Stimulated activated naive CD8-positive, alpha-beta T cell treated with anti-CD3 and anti-CD28 coated beads, Interleukin-15, Interleukin-2, amounts not matched to agents 100 U/mL and 50 U/mL, for 24 hours (primary cell): ENCODE measurements at regions not wholly inside any gene's neighbourhood (a gene's known extent, or its start where the extent isn't known, plus 50 kb on each side); places are given as distances from the start of the nearest gene placed in this dataset.
"Not testable (repeated sequence)": the region's sequence is repeated elsewhere in the genome, so short reads cannot be mapped to it uniquely, and the experiment has no call there.

Source experiments
- ATAC-seq: fragments of 150-1000 bp; cut with Tn5 transposase; one replicate; pipeline ENCODE4 v1.10.0; 2021
- DNase-seq: peaks from one replicate; pipeline ENCODE4 v3.0.0; 2021

DNA sequence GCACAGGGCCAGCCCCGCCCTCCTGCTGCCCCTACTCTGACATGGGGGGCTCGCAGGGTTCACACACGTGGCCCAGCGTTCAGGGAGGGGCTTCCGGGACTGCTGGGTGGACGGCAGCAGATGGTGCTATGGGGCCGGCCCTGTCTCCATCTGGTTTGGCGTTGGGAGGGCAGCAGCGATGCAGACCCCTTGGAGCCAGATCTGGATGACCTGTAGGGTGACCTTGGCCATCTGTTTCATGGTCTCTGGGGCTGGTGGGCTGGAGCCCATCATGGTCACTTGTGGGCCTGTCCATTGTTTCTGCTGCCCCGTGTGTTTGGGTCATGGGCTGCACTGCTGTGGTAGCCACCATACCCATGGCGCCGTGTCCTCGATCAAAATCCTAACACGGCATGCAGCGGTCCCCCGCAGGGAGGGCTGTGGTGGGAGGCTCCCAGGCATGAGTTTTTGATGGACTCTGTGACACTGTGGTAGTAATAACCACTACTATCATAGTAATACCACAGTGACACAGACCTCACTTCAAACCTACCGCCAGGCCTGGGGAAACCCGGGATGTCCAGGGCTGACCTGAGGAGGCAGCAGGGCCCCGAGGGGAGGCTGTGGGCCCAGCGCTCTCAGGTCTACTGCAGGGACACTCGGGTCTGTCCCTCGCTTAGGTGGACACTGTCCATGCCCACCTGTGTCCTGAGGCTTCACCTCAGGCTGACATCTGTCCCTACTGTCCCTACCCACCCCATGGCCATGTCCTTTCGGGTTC lies 359.4 kb downstream of the TMEM121 start:
- no peak for ATAC-seq
- DNase-seq = no peak

DNA sequence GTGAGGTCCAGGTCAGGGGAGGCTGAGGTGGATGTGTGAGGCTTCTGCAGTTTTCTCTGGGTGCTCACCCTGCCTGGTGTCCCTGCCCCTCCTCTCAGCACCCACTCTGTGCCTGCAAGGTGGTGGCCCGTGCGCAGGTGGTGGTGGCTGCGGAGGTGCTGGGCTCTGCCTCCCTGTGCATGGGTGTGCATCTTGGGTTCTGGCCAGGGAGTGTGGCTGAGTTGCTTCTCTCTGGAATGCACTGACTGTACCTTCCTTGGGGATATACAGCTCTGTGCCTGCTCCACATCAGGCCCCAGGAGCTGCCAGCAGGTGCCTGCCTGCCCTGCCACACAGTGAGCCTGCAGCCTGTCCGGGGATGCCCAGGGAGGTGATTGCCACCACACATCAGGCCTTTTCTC lies 360.4 kb downstream of the TMEM121 start:
- ATAC-seq, DNase-seq: not testable (repeated sequence)

DNA sequence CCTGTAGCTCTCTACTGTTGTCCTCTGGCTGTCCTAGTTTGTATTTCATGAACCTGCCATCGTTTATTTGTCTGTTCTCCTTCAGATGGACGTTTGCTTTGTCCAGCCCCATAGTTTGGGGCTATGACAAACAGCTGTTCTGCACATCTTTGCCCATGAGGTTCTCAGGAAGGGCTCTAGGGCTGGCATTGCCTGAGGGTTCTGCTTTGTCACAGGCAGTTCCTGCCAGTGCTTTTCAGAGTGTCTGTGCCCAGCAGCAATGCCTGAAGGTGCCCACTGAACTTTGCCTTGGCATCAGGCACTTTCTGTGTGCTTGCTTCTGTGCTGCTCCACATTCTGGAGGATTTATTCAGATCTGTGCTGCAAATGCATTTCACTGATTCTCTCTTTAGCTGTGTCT lies 361.3 kb downstream of the TMEM121 start:
- DNase-seq (no peak), ATAC-seq (no peak)

DNA sequence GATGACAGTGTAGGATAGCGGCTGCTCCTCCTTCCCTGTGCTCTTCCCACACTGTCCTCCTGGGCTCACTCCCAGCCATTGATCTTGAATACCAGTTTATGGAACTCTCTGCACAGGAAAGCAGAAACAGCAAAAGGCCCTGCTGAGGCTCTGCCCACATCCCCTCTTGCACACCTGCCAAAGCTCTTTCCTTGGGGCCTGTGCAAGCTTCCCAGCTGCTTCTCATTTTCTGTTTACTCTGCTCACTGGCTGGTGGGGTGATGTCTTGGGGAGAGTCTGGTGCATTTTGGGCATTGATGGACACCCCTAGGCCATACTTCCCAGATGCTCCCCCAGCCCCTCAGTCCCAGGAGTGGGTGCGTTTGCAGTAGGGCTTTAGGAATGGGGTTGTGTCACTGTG lies 361.8 kb downstream of the TMEM121 start:
- no peak for DNase-seq
- ATAC-seq = no peak

DNA sequence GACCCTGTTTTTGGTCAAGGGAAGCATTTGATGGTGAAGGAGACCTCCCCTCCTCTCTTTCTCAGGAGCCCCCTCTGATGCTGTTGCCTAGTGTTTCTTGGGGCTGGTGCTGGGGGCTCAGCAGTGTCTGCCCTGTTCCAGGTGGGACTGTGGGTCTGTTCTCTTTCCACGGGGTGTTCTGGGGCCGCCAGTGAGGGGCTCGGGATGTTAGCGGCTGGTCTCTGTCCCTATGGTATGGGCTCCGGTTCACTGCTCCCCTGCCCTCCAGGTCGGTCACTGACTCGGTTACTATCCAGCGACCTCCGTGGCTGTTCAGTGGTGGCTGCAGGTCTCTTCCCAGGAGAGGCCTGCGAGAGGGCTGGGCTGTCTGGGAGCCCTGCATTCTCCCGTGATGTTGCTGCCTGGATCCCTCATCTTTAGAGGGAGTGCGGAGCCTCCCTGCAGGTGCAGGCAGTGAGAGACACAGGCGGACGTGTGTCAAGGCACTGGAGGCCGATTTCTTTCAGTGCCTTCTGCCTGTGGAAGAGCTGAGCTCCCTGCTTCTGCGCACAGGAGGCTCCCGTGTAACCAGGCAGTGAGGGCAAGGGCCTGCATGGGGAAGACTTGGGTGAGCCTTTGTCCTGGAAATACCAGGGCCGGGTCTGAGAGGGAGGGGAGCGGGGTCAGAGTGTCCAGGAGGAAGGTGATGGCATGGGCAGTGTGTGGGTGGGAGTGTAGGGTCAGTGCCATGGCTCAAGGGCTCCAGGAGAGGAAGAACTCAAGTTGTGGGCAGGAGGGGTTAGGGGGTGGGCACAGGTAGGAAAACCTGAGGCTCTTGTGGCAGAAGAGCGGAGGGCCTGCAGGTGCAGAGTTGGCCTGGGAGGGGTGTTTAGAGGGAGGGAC lies 362.6 kb downstream of the TMEM121 start:
- no peak for ATAC-seq
- DNase-seq = no peak

DNA sequence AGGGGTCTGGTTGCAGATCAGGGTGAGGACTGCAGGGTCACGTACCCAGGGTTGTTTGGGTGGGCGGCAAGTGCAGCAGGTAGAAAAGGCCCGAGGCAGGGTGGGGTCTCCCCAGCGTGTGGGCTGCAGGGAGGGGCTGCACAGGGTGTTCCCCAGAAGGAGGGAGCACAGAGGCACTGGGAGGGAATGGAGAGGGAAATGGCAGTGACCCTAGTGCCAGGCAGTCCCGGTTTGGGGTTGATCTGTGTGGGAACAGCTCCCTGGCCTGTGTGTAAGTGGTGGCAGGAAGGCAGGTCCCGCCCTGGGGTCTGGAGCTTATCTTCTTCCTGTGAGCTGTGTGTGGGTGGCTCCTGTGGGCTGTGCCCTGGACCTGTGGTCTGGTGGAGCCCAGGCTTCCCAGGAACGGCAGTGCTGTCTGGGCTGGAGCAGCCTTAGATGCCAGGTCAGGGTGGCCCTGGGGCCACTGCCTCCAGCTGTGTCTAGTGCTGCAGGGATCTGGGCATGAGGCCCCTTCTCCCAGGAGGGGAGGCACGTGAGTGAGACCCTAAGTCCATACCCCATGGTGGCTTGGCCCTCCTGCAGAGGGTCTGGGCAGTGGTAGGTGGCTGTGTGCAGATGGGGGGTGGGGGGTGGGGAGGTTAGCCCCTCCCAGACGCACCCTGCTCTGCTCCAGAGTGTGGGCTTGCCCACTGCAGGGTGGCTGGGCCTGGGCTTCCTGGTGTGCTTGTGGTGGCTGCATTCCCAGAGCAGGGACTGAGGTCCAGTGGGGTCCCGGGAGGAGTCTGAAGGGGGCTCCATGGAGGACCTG lies 363.5 kb downstream of the TMEM121 start:
- DNase-seq = no peak
- ATAC-seq = no peak

DNA sequence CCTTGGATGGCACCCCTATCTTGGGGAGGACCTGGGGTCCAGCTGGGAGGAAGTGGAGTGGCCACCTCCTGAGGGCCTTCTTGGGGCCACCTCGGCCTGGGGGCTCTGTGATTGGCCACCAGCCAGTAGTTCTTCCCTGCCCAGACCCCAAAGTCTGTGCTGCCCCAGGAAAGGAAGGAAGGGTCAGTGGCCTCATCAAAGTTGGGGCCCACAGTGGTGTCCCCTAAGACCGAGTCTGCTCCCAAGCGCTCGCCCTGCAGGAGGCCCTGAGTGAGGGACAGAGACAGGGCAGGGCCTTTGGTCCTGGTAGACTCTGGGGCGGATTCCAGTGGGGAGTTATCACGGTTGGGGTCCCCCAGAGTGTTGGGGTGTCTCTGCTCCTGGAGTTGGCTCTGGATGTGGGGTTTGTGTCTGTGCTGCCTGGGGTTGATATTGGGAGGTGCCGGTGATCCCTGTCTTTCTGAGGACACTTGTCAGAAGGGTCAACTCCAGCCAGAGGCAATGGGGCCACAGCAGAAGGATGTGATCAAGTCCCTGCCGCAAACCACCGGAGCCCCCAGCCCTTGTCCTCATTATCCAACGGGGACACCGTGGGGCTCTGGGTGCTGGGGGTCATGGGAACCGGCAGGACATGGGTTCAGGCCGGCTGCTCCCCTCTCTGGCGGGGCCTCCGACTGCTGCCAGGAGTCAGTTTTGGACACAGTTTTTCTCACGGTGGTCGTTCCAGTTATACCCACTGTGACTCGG lies 364.3 kb downstream of the TMEM121 start:
- DNase-seq (no peak), ATAC-seq (no peak)

DNA sequence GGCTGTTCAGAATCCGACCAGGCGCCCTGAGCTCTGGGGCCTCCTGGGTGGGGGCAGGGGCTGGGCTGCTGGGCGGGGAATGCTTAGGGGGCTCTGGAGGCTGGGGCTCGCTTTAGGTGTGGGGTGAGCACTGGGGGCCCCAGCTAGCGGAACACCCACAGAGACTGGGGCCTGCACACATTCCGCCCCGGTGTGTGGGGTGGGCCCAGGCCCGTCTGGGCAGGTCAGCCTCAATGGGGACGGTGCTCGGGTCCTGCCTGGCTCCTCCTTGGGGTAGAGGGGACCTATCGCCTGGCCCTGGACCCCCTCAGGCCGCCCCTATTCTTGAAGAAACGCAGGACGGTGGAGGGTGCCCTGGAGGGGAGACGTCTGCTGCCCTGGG lies 364.8 kb downstream of the TMEM121 start:
- no peak for ATAC-seq
- no peak for DNase-seq

DNA sequence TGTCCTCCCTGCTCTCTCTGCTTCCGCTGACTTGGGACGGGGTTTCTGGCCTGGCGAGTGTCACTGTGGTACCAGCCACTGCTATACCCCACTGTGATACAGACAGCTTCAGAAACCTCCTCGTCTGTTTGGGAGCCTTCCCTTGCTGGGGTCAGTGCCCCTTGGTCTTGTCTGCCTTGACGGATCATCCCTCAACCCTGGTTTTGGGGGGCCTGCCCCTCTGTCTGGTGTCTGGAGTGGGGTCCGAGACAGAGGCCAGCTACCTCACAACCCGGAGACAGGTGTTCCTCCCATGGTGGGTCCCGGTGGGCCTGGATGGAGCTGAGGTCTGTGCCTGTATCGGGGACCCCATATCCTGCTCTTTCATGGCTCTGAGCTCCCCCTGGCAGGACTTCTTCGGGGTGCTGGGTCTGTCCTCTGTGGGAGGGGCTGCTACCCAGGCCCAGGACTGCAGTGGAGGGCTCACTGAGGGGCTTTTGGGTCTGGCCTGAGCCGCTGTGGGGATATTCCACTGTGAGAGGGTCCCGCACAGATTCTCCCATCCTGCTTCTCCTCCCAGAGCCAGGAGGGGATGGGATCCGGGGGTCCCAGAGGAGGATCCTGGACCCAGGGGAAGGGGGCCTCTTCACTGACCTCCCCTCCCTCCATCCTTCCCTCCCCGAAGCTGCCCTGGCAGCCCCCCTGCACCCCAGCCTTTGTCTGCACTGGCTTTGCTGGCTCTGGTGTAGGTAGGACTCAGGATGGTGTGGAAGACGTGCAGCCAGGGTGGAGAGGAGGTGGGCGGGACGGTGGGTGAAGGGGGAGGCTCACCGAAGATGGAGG lies 365.5 kb downstream of the TMEM121 start:
- ATAC-seq (no peak), DNase-seq (no peak)

DNA sequence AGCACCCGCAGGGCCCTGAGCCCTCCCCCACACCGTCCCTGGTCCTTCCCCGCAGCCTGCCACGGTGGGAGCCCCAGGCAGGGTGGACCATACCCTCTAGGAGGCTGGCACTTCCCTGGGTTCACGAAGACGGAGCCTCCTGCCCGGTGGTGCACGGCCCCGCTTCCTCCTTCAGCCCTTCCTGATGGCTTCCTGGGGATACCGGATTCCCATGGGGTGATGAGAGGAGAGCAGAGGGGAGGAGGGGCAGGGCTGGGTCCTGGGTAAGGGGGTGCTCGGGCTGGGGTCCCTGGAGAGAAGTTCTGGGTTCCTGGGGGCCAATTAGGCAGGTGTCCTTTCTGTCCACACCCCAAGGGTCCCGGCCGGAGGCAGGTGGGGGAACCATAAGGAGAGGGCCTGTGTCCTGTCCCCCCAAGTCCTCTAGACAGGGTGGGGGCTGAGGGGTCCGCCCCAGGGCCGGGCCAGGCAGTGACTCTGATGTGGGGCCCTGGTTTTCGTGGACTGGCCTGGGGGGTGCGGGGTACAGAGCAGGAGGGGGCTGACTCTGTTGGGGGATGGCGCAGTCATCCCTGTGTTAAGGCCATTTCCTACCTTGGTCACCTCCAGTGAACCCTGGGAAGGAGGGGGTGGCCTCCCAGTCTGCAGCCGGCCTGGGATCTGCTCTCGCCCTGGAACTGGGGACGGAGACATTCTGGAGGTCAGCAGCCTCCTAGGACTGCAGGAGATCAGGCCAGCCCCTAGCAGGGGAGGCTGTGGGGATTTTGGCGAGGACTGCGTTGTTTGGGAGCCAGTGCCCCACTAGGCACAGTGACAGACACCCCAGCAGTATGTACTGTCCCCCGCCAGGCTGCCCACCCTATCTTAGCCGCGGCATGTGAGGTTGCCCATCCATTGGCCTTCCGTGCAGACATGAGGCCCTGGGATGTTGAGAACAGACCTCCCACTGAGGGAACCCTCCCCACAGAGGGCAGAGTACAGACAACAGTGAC lies 366.4 kb downstream of the TMEM121 start:
- ATAC-seq, DNase-seq: not testable (repeated sequence)

DNA sequence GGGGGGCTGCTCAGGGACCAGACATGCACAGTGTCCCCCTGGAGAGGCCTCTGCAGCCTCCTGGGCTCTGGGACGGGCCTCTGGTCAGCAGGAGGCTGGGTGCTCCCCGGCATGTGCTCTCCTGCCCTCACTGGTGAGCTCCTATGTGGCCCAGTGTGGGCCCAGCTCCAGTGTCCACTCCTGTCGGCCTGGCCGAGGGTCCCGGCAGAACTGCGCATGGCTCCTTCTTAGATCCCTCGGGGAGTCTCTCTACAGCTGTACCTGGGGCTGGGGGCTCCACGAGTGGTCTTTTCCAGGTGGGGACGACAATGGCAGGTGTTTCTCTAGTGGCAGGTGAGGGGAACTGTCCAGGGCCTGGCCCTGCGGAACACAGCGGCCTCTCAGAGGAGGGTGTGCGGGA lies 367.3 kb downstream of the TMEM121 start:
- ATAC-seq, DNase-seq: not testable (repeated sequence)

DNA sequence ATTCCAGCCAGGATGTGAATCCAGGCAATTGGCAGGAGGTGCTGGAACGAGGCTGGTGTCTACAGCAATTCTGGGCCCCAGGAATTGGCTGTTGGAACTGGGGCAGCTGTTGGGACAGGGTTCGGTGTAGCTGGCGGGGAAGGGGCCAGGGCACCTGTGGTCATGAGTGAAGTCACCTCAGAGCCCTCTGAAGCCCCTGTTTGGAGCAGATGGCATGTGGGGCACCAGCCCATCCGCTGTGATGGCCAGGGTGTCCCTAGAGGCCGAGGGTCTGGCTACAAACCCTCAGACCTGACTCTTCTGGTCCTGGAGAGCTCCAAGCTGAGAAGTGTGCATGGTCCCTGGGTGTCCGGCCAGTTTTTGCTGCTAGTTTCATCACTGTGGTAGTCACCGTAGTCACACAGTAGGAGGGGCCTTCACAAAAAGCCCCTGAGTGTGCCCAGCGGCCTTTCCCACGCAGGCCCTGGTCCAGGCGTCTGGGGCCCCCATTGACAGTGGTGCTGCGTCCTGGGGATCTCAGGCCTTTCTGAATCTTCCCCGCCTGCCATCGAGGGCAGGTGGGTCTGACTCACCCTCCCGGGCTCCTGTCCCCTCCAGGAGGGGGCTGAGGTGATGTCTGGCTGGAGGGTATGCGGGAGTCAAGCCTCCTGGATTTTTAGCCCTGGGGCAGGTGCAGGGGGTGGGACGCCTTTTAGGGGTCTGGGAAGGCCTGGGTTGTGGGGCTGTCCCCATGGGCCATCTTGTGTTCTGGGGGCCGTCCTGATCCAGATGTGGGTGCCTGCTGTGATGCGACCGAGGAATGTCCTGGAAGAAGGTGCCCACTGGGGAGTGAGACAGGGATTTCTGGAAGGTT lies 368.0 kb downstream of the TMEM121 start:
- ATAC-seq (no peak), DNase-seq (no peak)

DNA sequence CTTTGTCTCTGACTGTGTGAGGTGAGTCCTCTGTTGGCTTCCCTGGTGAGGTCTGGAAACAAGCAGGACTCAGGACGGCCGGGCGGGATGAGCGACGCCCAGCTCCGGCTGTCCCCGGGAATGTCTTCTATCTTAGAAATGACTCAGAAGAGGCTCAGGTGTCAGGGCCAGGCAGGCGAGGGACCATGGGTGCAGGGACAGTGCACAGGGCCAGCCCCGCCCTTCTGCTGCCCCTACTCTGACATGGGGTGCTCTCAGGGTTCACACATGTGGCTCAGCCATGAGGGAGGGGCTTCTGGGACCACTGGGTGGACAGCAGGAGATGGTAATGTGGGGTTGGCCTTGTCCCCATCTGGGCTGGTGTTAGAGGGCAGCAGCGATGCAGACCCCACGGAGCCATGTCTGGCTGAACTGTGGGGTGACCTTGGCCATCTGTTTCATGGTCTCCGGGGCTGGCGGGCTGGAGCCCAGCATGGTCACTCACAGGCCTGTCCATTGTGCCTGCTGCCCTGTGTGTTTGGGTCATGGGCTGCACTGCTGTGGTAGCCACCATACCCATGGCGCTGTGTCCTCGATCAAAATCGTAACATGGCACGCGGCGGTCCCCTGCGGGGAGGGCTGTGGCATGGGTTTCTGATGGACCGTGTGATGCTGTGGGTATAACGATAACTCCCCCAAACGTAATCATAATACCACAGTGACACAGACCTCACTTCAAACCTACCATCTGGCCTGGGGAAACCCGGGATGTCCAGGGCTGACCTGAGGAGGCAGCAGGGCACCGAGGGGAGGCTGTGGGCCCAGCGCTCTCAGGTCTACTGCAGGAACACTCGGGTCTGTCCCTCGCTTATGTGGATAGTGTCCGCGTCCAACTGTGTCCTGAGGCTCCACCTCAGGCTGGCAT lies 368.8 kb downstream of the TMEM121 start:
- ATAC-seq (no peak), DNase-seq (no peak)

DNA sequence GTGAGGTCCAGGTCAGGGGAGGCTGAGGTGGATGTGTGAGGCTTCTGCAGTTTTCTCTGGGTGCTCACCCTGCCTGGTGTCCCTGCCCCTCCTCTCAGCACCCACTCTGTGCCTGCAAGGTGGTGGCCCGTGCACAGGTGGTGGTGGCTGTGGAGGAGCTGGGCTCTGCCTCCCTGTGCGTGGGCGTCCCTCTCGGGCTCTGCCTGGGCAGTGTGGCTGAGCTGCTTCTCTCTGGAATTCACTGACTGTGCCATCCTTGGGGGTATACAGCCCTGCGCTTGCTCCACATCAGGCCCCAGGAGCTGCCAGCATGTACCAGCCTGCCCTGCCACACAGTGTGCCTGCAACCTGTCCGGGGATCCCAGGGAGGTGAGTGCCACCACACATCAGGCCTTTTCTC lies 369.8 kb downstream of the TMEM121 start:
- ATAC-seq, DNase-seq: not testable (repeated sequence)

DNA sequence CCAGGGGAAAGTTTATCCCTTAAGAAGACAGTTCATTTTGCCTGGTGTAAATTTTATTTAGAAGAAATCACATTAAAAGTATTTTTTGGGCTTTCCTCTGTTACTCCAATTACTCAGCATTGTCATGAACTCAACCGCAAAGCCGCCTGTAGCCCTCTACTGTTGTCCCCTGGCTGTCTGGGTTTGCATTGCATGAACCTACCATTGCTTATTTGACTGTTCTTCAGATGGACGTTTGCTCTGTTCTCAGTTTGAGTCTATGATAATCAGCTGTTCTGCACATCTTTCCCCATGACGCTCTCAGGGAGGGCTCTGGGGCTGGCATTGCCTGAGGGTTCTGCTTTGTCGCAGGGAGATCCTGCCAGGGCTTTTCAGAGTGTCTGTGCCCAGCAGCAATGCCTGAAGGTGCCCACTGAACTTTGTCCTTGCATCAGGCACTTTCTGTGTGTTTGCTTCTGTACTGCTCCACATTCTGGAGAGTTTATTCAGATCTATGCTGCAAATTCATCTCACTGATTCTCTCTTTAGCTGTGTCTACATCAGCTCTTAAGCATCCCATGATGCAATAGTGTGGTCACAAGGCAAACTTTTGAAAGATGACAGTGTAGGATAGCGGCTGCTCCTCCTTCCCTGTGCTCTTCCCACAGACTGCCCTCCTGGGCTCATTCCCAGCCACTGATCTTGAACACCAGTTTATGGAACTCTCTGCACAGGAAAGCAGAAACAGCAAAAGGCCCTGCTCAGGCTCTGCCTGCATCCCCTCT lies 370.8 kb downstream of the TMEM121 start:
- DNase-seq = not testable (repeated sequence)
- peak; percentile 24 for ATAC-seq

DNA sequence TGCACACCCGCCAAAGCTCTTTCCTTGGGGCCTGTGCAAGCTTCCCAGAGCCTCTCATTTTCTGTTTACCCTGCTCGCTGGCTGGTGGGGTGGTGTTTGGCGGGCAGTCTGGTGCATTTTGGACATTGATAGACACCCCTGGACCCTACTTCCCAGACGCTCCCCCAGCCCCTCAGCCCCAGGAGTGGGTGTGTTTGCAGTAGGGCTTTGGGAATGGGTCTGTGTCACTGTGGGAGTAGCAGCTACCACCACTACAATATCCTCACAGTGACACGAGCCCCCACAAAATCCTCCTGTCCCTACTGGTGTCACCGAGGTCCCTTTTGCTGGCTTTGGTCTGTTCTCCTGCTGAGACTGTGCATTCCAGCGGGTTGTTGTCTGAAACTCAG lies 371.3 kb downstream of the TMEM121 start:
- no peak for ATAC-seq
- DNase-seq = no peak

DNA sequence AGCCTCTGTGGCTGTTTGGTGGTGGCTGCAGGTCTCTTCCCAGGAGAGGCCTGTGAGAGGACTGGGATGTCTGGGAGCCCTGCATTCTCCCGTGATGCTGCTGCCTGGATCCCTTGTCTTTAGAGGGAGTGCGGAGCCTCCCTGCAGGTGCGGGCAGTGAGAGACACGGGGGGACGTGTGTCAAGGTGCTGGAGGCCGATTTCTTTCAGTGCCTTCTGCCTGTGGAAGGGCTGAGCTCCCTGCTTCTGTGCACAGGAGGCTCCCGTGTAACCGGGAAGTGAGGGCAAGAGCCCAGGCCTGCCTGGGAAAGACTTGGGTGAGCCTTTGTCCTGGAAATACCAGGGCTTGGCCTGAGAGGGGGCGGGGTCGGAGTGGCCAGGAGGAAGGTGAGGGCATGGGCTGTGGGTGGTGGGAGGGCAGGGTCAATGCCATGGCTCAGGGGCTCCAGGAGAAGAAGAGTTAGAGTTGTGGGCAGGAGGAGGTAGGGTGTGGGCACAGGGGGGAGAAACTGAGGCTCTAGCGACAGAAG lies 372.2 kb downstream of the TMEM121 start:
- DNase-seq = no peak

More for the DNA sequence above, 372.2 kb downstream of the TMEM121 start:
- no peak for ATAC-seq
